CD1c-positive myeloid dendritic cell (primary cell): ENCODE measurements at regions not wholly inside any gene's neighbourhood (a gene's known extent, or its start where the extent isn't known, plus 50 kb on each side); places are given as distances from the start of the nearest gene placed in this dataset.

Experiments used
- DNase-seq: peaks from one replicate; pipeline ENCODE4 v3.0.0-alpha.2; 2016; ENCODE audit errors: extremely low spot score

DNA sequence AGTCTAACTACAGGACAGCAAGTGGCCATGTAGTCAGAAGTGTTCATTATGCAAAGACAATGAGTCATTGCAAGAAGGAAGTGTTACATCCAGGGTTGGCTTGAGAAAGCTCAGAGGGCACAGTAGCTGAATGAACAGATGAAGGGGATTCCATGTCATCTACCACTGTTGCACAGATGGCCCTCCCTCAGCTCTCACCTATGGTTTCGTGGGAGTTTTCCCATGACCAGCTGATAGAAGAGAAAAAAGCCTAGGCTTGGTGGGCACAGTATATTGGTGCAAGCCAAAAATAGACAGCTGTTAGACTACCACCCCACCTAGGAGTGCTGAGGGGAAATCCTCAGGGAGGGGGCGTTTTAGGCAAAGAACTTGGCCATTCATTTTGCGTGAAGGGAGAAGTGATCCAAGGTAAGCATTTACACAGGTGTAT, 217.0 kb downstream of the DMRT2 start:
- DNase-seq, result no peak

DNA sequence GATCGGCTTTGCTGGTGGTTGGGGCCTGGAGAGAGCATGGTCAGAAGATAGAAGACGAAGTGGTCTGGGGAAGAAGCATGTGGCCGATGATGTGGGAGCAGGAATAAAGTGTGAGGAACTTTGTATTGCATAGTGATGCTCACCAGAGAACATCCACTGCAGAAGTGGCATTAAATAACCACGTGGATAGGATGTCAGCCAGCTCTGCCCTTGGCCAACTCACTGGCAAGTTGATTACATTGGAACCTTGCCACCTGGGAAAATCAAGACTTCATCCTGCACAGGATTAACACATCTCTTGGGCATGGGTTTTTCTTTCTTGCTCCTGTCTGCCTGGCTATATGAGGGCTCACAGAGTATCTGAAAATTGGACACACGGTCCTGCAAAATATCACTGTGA, 217.4 kb downstream of the DMRT2 start:
- no peak for DNase-seq

DNA sequence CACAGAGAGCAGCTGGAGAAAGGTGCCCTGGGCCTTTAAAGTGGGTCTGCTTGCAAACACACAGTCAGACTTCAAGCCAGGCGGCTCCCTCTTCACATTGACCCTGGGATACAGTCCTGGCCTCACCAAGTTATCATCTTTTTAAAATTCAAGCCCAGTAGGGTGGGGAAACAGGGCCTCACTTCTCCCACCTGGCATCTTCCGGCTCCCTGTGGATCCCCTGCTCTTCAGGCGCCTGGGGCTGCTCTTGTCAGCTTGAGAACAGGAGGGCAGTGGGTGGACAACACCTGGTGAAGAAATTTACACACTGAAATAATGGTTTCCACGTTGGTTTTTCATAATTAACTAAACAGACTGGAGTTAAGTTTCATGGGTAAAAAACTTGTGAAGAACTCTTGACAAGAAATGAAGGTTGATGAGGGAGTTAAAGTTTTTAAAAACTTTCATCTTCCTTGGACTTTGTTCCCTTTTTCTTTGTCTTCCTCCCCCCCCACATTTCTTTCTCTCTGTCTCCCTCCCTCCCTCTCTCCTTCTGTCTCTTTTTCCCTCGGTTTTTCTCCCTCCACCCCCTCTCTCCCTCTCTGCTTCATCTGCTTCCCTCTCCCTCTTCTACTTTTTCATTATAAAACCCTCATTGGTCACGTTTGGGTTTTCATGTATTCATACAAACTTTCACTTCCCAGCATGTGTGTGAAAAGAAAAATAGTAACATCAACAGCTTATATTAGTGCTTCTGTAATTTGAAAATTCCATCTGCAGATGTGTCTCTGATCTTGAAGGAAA, 219.6 kb downstream of the DMRT2 start:
- DNase-seq, result no peak

DNA sequence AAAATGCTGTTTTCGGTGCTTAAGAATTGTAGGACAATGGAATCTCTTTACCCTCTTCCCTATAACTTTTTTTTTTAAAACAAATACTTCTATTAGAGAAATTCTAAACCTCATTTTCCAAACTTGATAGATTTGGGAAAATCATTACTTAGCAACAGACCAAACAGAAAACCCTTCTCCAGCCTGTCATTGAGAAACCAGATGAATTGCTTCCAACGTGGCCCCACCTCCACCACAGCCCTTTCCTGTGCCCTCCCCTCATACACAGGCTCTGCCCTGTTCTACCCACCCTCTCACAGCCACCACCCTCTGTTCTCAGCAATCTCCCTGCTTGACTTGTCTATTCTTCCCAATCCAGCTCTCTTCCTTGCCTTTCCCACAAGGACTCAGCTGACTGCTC, 221.2 kb downstream of the DMRT2 start:
- no peak for DNase-seq

DNA sequence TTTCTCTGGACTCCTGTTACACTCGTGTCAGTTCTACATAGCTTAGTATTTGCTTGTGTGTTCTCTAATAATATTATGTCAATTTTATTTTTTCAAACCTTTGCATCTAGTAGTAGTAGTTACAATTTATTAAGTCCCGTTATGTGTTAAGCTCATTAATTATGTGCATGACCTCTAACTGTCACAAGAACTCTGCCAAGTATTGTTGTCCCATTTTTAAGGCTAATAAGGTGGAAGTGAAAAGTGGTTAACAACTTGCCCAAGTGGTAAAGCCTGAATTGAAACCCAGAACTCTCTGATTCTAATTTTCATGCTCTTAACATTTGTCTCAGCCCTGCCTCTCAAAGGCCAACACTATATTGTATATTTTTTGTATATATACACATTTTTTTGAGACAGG, 221.6 kb downstream of the DMRT2 start:
- no peak for DNase-seq

DNA sequence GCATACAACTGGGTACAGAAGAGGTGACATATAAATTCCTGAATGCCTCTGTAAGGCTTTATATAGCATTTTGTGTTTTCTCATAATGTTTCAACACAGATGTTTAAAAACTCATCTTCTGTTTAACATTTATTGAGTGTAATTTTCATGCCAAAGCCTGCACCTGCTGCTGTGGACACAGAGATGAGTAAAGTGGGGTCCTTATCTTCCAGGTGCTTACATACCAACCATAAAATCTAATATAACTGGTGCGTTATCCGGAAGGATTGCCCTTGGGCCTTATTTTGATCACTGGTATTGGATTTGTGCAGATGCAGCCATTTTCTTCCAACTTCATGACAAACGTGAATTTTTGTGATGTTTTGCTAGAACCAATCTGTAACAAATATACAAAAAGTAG, 222.3 kb downstream of the DMRT2 start:
- DNase-seq, result no peak

DNA sequence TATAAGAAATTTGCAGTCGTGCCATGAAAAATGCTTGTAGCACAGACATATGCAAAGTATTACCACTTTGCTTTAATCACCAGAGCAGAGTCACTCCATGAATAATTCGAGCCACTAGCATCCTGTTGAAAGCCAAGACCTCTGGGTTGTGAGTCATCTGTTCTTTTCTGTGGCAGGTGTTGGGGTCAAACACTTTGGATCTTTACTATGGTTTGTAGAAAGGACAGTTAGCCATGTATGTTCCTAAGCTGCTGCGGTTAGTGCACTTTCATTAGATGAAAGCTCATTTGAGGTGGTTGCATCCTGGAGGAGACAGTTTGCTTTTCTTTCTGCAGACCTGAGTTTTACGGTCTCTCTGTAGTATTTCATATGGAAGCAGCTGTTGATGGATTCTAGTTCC, 223.7 kb downstream of the DMRT2 start:
- DNase-seq, result no peak

DNA sequence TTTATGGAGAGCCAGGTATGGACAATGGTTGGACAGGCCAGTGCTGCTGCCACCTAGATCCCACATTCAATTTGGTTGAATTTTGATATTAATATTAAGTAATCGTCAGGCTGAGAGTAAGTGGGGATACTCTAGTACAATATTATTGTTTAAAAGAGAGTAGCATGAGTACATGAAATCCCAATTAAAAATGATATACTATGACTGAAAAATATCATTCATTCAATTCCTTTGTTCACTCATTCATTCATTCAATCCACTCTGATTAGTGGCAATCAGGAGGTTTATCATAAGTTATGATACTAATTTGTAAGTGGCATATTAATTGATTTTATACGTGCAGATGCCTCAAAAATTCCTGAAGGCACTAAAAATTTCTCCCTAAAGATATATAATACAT, 224.2 kb downstream of the DMRT2 start:
- no peak for DNase-seq

DNA sequence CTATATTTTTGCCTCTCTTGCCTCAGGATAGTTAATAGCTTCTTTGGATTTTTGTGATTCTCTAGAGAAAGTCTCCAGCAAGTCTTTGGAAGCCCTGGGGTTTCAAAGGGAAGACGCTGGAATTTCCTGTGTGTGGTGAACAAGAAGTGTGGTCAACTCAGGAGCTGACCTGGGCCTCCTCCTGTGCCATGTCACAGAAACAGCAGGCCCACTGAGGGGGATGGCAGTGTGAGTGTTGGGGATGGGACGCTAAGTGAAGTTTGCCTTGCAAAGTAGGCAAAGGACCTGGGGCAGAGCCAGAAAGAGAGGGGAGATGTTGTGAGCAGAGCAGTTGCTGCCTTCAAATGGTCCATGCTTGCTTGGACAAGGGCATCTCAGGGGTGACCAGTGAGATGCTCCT, 226.3 kb downstream of the DMRT2 start:
- DNase-seq, result no peak

DNA sequence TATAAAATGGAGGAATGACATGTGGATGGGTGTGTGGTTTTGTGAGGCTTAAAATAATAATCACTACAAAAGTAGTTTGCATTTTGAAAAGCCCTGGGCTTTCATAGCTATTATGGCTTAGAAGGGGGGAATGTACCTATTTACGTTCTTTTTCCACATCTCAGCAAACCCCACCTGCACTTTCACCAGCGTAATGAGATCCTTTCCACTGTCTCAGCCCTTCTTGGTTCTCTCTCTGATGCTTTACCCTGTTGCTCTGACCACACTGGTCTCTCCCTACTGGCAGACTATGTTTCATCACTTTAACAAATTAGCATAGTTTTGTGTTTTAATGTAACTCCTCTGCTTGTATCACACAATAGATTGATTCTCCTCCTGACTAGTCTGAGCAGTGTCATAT, 234.6 kb downstream of the DMRT2 start:
- no peak for DNase-seq

DNA sequence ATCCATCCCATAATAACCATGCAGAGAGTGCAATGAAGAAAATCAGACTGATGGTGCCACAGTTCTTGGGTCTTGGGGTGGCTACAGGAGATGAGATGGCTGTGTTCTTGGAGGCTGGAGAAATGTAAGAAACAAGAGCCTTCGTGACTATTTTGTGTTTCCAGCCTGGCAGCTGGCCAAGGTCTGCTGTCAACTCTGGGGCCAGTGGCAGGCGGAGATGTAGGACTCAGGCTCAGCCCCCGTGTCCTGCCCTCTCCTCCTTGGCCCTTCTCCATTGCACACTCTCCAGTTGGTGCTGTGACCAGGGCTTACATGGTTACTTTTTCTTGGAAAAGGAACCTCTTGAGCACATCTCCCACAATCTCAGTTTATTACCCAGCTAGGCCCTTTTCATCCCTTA, 235.4 kb downstream of the DMRT2 start:
- no peak for DNase-seq

DNA sequence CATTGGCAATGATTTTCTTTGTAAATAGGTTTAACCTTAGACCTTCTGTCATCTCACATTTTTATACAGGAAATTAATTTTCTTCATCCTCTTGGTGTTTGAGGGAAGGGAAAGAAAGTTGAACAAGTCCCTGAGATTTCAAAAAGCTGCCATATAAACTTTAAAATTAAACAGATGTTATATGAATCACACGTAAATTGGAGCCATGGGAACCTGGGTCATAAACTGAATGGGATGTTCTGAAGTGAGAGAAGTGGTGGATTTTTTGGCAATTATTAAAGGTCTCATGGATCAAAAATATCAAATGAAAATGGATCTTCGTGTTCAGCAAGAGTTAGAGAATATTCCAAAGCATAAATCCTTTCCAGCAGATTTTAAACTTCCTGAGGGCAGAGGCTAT, 242.2 kb downstream of the DMRT2 start:
- no peak for DNase-seq

DNA sequence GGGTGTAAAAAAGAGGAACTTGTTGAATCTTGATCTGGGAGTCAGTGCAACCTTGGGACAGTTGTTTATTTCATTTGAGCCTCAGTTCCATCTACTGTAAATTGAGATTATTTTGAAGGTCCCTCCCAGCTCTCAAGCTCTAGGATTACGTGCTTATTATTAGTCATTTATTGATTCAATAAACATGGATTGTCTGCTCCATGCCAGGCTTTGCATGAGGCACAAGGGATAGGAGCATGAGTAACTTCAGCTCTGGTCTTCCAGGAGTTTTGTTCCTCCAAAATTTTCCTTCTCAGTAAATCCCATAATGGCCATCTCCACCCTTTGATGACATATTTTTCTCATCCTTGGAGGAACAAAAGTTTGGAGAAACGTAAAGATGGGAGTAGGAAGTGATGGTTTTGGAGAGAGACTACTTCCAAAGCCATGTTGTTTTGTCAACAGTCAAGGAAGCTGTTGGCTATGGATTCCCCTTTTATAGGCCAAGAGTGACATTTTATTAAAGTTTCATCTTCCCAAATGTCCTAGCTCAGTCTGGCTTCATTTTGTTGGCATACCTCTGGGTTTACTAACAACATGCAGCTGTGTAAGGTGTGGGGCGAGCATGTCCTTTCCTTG, 244.6 kb downstream of the DMRT2 start:
- DNase-seq, result no peak

DNA sequence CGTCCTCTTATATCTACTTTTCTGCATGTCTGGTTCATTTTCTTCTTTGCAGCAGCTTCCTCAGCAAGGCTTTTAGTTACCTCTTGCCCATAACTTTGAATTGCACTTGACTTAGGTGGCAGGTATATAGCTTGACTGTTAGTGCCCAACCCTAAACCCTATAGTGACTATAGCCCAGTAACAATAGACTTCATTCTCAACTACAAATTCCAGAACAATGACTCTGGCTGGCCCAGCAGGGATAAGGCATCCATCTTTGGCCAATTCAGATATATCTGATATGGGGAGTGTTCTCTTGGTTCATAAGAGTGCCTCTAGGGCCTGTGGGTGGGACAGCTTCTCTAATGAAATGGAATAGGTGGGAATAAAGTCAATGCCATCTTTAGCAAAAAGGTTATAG, 246.2 kb downstream of the DMRT2 start:
- DNase-seq, result no peak

DNA sequence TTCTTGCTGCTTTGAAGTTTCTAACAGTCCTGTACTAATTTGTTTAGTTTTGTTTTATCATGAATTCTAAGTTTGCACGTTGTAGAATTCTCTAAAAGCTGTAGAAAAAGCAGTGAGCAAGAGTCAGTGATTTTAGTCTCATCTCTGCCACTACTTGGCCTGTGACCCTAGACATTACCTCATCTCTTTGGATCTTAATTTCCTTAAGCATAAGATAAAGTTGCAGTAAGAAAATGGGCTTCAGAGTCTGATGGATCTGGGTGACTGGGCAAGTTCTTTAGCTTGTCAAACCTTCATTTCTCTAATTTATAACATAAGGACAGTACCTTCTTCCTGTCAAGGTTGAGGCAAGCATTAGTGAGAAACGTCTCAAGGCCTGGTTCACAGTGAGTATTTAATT, 247.9 kb downstream of the DMRT2 start:
- DNase-seq, result no peak

DNA sequence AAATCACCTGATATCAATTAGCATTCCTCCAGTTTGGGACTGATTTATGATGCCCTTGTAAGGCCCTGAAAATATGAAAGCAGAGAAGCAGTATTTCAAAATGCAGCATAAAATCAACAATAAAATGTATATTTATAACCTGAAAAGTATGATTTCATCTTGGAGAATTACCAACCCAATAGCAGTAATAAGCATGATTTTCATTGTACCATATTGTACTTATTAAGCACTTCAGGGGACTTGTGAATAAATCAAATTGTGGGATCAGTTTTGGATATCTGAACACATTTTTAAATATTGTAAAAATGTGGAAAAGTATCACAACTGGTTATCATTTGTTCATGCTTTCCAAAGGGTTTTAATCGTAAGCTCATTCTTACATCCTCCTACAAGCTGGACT, 250.8 kb downstream of the DMRT2 start:
- DNase-seq, result no peak

DNA sequence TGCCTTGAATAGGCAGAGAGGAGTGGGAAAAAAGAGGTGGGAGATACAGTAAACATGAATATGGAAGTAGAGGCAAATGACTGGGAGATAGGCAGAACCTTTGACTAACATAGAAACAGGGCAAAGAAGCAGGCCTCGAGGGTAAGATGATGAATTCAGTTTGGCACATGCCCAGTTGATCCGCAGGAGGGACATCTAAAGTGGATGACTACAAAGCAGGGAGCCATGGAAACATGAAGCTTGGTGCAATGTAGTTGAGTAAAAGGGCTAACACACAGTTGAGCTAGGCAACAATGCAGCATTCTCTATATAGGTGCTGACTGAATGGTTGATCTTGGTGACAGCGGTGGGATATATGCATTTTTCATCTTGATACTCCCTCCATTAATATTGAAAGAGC, 253.8 kb downstream of the DMRT2 start:
- DNase-seq, result no peak

DNA sequence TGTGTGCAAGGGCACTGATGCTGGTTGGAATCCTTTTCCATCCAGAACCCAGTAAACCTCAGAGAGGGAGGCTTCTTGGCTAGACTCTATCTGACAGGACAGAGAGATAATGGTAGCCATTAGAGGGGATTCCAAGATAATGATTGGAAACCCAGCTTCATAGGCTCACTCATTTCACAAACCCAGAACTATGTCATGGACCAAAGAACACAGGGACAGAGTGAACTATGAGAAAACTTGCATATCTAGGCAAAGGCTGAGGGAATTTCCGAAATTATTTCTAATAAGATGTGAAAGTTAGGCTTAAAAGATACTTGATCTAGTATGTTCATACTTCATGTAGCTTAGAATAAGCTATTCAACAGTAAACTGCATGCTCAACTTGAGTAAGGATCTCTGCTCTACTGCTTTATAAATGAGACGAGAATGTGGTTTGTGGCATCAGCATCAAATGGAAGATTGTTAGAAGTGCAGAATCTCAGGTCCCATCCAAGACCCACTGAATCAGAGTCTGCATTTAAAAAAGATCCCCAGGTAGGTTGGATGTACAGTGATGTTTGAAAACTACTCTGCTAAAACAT, 261.4 kb downstream of the DMRT2 start:
- no peak for DNase-seq

DNA sequence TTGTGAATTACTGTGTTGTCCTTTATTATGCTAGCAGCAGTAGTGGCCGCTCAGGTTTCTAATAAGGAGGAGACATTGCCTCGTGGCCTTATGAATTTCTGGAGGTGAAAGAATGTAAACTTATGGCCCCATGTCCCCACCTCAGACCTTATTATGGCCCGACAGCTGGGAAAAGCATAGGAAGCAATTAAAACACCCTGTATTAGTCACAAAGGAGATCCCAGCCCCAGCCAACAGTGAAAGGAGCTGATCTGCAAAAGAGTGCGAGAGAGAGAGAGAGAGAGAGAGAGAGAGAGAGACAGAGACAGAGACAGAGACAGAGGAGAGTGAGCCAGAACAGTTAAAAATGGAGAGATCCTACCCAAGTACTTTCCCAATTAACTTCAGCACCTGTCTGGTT, 269.3 kb downstream of the DMRT2 start:
- no peak for DNase-seq

DNA sequence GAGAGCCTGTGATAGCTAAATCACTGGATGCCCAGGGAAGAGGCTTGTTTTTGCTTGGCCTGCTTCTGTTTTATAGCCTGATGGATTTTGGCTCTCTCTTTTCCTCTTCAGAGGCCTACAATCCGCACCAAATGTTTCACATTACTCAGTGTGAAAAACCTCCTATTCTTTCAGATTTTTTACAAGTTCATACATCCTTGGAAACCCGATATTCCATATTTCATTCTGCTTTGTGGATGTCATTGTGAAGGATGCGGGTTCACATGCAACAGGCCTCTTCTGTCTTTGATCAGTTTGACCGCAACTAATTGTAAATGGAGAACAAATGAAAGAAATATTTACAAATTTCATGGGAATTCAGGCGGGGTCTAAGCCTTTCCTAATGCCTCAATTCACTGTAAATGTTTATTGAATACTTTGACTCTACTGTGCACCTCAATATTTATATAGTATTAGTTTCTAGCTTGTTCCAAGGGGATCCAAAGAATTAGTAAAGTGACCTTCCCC, 269.9 kb downstream of the DMRT2 start:
- DNase-seq, result no peak

DNA sequence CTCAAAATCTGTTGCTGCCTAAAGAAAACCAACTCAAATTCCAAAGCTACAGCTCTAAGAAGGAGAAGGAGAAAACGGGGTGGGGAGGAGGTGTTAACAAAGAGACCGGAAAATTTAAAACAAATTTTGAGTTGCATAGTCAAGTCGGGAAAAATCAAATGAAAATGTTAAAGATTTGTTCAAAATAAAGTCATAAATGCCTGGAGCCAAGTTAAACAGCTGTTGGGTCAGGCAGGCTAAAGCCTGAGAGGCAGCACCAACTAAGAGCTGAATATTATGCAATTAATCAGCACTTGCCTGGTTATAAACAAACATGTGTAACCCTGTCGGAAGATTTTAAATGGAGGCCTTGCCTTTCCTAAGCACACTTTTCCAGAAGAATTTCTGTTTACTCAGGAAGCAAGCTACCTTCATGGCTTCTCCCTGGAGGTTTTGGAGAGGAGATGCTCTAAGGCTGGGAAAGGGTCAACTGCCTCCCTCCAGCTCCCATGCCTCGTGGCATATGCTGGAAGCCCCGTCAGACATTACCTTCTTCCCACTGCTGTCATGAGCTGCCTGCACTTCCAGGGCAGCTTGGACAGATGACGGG, 270.5 kb downstream of the DMRT2 start:
- DNase-seq, result no peak

DNA sequence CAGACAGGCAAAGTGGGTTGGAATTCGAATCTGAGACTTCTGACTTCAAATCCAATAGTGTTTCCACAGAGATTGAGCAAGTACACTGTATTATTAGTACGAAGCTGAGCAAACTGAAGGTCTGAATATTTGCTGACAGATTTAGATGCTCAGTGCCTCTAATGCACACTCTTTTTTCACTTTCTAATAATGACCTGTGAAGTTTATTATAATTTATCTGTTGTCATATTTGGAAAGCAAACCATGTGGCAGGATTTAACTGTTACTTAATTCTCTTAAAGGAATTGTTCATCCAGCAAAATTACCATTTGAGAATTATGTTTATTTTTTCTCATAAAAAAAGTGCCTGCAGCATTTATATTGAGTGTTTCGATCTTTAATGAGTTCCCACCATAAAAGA, 277.3 kb downstream of the DMRT2 start:
- DNase-seq, result no peak

DNA sequence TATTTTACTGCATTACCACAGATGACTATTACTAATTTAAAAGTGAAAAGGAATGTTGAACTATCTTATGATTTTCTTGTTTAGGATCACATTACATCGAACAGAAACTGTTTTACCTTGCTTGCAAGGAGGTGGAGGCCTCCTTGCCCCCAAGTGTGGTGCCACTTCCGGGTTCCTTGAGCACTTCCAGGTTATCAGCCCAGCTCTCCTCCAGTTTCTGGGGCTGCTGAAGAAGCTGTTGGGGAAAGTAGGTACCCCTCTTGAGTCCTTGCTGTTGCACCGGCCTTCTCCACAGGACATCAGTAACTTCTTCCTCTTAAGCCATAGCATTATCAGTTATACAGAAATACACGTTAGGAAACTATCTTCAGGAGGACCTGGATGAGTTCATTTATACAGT, 278.2 kb downstream of the DMRT2 start:
- no peak for DNase-seq
